K562 (cell line): ENCODE measurements at regions not wholly inside any gene's neighbourhood (a gene's known extent, or its start where the extent isn't known, plus 50 kb on each side); places are given as distances from the start of the nearest gene placed in this dataset.

ENCODE experiments used
- CC2D1A ChIP-seq: fragments of 450-650 bp; IDR thresholded peaks from 2 replicates; pipeline ENCODE4 v1.6.1; 2017; ENCODE audit warnings: mild to moderate bottlenecking
- GTF2F1 ChIP-seq: IDR thresholded peaks from 2 replicates; pipeline ENCODE4 v1.6.1; 2011; ENCODE audit warnings: low read depth, low read length, improper control_type of control experiment
- NR3C1 ChIP-seq: sonication (generic); formaldehyde crosslinking; IDR thresholded peaks from 2 replicates; pipeline ENCODE4 v1.8.1; 2022; ENCODE audit warnings: missing genetic modification reagents
- PCBP2 ChIP-seq: fragments of 200-400 bp; formaldehyde crosslinking; IDR thresholded peaks from 2 replicates; pipeline ENCODE4 v1.6.1; 2018; ENCODE audit warnings: low read length, low read depth, mild to moderate bottlenecking, moderate library complexity; ENCODE audit not compliant: poor library complexity, severe bottlenecking
- TAL1 ChIP-seq: fragments of 450-650 bp; IDR thresholded peaks from 2 replicates; pipeline ENCODE4 v1.6.1; 2016; ENCODE audit warnings: mild to moderate bottlenecking
- ZNF644 ChIP-seq: fragments of 200-800 bp; sonication (Bioruptor generic); IDR thresholded peaks from 2 replicates; pipeline ENCODE4 v1.6.1; 2016; ENCODE audit warnings: low read depth, missing genetic modification characterization, missing compliant biosample characterization
- TF ChIP-seq, protein P1 (sequence below): IDR thresholded peaks from 3 replicates; pipeline ENCODE4 v1.6.1; 2011; ENCODE audit warnings: borderline replicate concordance, mild to moderate bottlenecking, moderate library complexity; ENCODE audit not compliant: insufficient read length; ENCODE audit errors: extremely low read depth
- TF ChIP-seq, protein P2 (sequence below), 2 experiments: IDR thresholded peaks in 1 of 2; conservative IDR thresholded peaks in 1 of 2; 2 replicates each; pipeline ENCODE4 v1.6.1; 2016; ENCODE audit warnings: low read depth in 2 of 2, mild to moderate bottlenecking in 1 of 2, missing compliant biosample characterization in 1 of 2, missing genetic modification characterization in 1 of 2, moderate library complexity in 1 of 2
- TF ChIP-seq, protein P3 (sequence below), 3 experiments: IDR thresholded peaks in 2 of 3; conservative IDR thresholded peaks in 1 of 3; 2 replicates each; pipeline ENCODE4 v1.5.1; 2011 to 2012; ENCODE audit warnings: low read length in 3 of 3, mild to moderate bottlenecking in 3 of 3, control low read depth in 2 of 3, improper control_type of control experiment in 1 of 3, inconsistent platforms in 1 of 3, low read depth in 1 of 3, mixed read lengths in 1 of 3, moderate library complexity in 1 of 3; ENCODE audit not compliant: insufficient read depth in 2 of 3
- TF ChIP-seq, protein P4 (sequence below): fragments of 450-650 bp; IDR thresholded peaks from 2 replicates; pipeline ENCODE4 v1.6.1; 2017; ENCODE audit warnings: antibody characterized with exemption
- TF ChIP-seq, protein P5 (sequence below): fragments of 450-650 bp; IDR thresholded peaks from 2 replicates; pipeline ENCODE4 v1.6.1; 2016; ENCODE audit warnings: borderline replicate concordance
- TF ChIP-seq, protein P6 (sequence below): fragments of 250-450 bp; sonication (Bioruptor Pico); IDR thresholded peaks from 2 replicates; pipeline ENCODE4 v1.5.0; 2021

DNA sequence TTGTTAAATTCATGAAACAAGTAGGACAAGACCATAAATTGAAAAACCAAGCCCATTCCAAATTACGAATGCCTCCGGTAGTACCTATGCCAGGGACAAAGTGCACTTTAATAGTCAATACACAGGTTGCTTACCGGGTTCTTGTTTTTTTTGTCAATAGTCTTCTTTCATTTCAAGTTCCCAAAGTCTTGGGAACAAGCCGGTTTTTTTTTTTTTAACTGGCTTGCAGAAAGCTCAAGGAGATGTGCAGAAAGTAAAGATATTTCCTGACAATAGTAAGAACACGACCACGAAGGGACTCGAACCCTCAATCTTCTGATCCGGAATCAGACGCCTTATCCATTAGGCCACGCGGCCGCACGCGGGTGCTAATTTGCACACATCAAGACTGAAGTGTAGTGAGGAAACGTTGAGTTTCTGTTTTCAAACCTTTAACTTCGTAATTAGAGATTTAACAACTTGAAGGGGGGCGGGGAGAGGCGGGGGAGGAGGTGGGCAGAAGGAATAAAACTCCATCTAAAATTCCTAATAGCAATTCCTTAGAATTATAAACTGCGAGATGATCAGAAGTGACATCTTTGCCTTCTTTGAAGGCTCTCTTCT is 181.0 kb downstream of the TRIM27 start (continued):
- no peak for TF ChIP-seq GTF2F1
- TF ChIP-seq CC2D1A = no peak
- no peak for TF ChIP-seq TAL1
- TF ChIP-seq, protein P1, sequence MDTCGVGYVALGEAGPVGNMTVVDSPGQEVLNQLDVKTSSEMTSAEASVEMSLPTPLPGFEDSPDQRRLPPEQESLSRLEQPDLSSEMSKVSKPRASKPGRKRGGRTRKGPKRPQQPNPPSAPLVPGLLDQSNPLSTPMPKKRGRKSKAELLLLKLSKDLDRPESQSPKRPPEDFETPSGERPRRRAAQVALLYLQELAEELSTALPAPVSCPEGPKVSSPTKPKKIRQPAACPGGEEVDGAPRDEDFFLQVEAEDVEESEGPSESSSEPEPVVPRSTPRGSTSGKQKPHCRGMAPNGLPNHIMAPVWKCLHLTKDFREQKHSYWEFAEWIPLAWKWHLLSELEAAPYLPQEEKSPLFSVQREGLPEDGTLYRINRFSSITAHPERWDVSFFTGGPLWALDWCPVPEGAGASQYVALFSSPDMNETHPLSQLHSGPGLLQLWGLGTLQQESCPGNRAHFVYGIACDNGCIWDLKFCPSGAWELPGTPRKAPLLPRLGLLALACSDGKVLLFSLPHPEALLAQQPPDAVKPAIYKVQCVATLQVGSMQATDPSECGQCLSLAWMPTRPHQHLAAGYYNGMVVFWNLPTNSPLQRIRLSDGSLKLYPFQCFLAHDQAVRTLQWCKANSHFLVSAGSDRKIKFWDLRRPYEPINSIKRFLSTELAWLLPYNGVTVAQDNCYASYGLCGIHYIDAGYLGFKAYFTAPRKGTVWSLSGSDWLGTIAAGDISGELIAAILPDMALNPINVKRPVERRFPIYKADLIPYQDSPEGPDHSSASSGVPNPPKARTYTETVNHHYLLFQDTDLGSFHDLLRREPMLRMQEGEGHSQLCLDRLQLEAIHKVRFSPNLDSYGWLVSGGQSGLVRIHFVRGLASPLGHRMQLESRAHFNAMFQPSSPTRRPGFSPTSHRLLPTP = peak; percentile 94
- TF ChIP-seq PCBP2 = no peak
- TF ChIP-seq, protein P2, sequence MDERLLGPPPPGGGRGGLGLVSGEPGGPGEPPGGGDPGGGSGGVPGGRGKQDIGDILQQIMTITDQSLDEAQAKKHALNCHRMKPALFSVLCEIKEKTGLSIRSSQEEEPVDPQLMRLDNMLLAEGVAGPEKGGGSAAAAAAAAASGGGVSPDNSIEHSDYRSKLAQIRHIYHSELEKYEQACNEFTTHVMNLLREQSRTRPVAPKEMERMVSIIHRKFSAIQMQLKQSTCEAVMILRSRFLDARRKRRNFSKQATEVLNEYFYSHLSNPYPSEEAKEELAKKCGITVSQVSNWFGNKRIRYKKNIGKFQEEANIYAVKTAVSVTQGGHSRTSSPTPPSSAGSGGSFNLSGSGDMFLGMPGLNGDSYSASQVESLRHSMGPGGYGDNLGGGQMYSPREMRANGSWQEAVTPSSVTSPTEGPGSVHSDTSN (CRISPR knock-in tag; IDR thresholded peaks at IDR 0.05; ENCODE audit: low read depth) = no peak
- TF ChIP-seq, protein P2 (tag; conservative IDR thresholded peaks at IDR 0.05; ENCODE audit: low read depth) = 0 out of 2 replicates have a peak, but pooled peaks have one; percentile 5
- TF ChIP-seq, protein P3, sequence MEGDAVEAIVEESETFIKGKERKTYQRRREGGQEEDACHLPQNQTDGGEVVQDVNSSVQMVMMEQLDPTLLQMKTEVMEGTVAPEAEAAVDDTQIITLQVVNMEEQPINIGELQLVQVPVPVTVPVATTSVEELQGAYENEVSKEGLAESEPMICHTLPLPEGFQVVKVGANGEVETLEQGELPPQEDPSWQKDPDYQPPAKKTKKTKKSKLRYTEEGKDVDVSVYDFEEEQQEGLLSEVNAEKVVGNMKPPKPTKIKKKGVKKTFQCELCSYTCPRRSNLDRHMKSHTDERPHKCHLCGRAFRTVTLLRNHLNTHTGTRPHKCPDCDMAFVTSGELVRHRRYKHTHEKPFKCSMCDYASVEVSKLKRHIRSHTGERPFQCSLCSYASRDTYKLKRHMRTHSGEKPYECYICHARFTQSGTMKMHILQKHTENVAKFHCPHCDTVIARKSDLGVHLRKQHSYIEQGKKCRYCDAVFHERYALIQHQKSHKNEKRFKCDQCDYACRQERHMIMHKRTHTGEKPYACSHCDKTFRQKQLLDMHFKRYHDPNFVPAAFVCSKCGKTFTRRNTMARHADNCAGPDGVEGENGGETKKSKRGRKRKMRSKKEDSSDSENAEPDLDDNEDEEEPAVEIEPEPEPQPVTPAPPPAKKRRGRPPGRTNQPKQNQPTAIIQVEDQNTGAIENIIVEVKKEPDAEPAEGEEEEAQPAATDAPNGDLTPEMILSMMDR (IDR thresholded peaks at IDR 0.05 in 2 of 3, conservative IDR thresholded peaks at IDR 0.05 in 1 of 3; ENCODE audit: insufficient read depth in 2 of 3, low read depth in 1 of 3, low read length in 3 of 3) = no peak
- TF ChIP-seq, protein P4, sequence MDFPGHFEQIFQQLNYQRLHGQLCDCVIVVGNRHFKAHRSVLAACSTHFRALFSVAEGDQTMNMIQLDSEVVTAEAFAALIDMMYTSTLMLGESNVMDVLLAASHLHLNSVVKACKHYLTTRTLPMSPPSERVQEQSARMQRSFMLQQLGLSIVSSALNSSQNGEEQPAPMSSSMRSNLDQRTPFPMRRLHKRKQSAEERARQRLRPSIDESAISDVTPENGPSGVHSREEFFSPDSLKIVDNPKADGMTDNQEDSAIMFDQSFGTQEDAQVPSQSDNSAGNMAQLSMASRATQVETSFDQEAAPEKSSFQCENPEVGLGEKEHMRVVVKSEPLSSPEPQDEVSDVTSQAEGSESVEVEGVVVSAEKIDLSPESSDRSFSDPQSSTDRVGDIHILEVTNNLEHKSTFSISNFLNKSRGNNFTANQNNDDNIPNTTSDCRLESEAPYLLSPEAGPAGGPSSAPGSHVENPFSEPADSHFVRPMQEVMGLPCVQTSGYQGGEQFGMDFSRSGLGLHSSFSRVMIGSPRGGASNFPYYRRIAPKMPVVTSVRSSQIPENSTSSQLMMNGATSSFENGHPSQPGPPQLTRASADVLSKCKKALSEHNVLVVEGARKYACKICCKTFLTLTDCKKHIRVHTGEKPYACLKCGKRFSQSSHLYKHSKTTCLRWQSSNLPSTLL = no peak; the same call in 1 of the 2 replicates
- no peak for TF ChIP-seq ZNF644 (tag)
- TF ChIP-seq, protein P5, sequence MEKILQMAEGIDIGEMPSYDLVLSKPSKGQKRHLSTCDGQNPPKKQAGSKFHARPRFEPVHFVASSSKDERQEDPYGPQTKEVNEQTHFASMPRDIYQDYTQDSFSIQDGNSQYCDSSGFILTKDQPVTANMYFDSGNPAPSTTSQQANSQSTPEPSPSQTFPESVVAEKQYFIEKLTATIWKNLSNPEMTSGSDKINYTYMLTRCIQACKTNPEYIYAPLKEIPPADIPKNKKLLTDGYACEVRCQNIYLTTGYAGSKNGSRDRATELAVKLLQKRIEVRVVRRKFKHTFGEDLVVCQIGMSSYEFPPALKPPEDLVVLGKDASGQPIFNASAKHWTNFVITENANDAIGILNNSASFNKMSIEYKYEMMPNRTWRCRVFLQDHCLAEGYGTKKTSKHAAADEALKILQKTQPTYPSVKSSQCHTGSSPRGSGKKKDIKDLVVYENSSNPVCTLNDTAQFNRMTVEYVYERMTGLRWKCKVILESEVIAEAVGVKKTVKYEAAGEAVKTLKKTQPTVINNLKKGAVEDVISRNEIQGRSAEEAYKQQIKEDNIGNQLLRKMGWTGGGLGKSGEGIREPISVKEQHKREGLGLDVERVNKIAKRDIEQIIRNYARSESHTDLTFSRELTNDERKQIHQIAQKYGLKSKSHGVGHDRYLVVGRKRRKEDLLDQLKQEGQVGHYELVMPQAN = no peak
- TF ChIP-seq, protein P6, sequence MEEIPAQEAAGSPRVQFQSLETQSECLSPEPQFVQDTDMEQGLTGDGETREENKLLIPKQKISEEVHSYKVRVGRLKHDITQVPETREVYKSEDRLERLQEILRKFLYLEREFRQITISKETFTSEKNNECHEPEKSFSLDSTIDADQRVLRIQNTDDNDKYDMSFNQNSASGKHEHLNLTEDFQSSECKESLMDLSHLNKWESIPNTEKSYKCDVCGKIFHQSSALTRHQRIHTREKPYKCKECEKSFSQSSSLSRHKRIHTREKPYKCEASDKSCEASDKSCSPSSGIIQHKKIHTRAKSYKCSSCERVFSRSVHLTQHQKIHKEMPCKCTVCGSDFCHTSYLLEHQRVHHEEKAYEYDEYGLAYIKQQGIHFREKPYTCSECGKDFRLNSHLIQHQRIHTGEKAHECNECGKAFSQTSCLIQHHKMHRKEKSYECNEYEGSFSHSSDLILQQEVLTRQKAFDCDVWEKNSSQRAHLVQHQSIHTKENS (CRISPR knock-in tag) = no peak
- TF ChIP-seq NR3C1 (CRISPR knock-in tag) = no peak
